NCI-H1417 treated with DMSO at 0.1 percent for 48 hours (cell line): ENCODE measurements at regions not wholly inside any gene's neighbourhood (a gene's known extent, or its start where the extent isn't known, plus 50 kb on each side); places are given as distances from the start of the nearest gene placed in this dataset.

Source experiments
- DNase-seq: peaks from one replicate; lab custom pipeline; 2025; lab: John Stamatoyannopoulos, UW

DNA sequence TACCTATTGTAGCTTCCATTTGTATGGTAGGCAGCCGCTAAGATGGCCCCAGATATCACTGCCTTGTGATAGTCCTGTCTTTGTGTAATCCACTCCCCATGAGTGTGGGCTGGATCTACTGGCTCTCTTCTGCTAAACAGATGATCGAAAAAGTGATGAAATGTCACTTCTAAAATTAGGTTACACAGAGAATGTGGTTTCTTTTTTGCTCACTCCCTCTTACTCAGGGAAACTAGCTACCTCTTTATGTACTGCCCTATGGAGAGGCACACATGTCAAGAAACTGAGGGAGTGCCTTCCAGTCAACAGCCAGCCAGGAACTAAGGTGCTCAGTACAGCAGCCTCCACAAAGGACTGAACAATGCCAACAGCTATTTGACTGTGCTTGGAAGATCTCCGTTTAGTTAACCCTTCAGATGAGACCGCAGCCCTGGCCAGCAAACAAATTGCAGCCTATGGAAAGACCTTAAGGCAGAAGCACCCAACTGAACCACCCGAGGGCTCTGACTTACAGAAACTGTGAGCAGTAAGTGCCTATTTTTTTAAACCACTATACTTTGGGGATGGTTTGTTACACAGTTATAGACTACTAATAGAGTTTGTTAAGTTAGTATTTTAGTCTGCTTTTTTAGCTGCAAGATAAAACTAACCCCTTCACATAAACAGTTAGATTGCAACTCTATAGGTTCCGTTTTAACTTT is 113.2 kb upstream of the MAF start:
- DNase-seq = no peak

DNA sequence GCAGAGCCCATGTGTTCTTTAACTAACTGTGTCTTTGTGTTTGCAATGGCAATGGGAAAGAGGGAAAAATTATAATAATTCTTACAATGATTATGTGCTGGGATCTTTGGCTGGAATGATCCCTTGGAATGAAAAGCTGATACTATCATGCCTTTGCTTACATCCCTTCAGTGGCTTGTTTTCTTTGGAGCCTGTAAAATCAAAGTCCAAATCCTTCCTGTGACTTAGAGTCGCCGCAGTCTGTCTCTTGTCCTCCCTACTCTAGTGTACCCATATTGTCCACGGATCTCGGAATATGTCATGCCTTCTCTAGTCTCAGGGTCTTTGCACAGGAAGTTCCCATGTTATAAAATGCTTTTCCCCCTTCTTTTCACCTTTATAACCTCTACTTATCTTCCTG is 111.7 kb upstream of the MAF start:
- no peak for DNase-seq

DNA sequence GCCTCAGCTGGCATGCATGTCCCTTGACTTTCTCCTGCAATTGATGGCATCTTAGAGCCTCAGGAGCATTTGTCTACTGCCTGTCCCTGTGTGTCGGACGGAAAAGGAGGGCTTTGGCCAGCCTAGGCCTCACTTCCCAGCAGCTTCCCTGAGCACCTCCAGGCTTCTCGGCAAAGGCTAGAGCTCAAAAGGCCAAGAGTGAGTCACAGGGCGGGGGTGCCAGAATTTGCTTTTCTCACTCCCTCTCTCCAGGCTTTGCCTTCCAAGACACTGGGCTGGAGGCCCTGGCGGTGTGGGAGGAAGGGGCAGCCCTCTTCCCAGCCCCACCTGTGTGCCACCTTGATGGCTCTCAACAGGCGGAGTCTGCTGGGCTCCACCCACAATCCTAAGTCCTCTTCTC is 107.3 kb upstream of the MAF start:
- no peak for DNase-seq

DNA sequence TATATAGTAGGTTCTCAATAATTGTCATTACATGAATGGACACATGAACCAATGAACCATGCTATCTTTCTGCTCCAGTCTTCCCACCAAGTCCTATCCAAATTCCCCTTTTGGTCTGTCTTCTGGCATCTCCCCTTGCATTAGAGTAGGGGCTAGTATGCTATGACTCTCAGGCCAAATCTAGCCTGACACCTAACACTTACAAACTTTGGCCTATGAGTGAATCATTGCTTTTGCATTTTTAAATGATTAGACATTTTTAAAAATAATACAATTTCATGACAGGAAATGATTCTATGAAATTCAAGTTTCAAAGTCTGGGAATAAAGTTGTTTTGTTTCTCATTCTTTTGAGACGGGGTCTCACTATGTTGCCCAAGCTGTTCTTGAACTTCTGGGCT is 102.5 kb upstream of the MAF start:
- DNase-seq = no peak

DNA sequence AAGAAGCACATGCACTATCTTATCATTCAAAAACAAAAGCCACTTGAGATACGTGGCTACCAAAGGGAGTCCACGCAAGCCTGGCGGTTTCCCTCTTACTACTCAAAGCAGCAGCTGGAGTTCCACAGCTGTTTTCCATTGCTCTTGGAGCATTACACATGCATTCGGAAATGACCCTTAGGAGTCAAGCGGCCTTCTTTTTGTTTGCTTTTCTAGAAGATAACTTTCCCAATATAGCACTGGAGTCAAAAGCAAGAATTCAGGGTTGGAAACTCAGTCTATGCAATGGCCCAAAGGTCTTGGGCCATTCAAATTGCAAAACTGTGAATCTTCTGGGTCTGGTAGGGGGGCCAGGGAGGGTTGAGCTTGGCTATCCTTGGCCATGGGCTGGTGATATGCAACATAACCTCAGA is 97.8 kb upstream of the MAF start:
- DNase-seq = no peak

DNA sequence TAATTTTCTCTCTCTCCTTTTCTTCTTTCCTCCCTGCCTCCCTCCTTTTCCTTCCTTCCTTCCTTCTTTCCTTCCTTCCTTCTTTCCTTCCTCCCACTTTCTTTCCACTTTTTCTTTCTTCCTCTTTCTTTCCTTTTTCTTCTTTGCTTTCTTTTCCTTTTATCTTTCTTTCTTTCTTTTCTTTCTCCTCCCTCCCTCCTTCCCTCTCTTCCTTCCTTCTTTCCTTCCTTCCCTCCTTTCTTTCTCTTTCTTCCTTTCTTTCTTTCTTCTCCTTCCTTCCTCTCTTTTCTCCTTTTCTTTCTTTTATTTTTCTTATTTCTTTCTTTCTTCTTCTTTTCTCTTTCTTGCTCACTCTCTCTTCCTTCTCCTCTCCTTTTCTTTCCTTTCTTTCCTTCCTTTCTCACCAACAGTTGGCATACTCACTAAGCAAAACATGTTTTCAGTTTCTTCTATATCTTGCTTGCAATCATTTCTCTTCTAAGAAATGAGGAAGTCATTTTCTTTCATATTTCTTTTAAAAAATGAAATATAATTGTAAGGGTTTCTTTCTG is 97.1 kb upstream of the MAF start:
- DNase-seq = no peak

DNA sequence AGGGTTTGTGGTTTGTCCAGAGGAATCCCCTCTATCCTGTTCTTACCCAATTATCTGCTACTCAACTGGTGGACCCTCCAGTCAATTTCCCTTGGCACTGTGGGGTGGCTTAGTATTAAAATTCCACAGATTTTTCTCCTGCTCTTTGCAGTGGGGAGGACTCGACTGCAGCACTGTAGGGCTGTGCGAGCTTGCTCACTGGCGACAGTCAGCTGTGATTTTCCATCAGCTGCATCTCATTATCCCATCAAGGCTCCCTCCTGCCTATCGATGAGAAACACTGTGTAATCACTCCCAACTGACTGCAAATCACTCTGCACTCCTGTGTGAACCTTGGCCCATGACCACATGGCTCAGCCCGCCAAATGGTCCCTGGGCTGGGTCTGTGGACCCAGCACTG is 90.5 kb upstream of the MAF start:
- no peak for DNase-seq

DNA sequence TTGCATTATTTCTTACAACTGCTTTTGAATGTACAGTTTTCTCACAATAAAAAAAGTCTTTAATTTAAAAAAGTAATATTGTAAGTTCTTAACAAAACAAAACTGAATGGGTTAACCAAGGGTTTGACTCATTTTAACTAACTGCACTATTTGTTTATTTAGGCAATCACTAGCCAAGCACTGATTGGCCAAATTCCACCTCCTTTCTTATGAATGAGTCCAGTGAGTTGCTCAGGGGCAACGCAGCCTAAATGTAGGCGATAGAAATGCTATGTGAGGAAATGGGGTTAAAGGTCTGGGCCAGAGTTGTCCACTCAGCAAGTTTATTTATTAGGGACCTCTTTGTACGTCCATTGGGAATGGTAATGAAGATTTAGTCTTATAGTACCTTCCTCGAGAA is 89.6 kb upstream of the MAF start:
- no peak for DNase-seq

DNA sequence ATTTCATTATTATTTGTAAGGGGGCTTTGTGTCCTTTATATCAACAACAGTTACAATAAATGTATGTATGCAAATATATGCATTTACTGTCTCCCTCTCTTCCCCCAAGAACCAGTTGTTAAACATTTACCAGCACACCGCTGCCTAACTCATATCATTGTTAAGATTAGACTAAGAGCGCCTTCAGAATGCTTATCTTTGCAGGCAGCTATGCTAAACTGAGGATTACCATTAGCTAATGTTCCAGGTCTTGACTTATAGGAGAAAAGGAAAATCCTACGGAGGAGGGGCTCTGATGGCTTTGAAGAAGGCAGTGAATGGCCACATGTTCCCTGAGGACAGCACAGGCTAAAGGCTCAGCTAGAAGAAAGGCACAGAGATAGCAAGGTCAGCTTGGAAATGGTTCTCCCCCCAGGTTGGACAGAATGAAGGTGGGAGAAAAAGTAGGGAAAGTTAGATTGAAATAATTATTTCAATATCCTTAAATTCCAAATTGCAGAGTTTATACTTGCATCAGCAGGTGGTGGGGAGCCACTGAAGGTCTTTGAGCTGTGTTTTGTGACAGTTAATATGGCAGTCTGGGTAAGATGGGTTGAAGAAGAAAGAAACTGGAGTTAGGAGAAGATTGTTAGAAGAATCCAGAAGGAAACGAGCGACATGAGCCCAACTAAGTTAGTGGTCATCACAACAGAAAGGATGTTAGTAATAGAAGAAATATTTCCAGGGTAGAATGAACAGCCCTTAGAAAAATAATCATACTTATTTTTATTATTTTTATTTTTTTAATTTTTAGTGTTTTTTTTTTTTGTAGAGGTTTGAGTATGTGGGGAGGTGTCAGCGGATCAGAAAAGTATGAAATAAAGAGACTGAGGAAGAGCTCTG is 87.0 kb upstream of the MAF start:
- DNase-seq = no peak

DNA sequence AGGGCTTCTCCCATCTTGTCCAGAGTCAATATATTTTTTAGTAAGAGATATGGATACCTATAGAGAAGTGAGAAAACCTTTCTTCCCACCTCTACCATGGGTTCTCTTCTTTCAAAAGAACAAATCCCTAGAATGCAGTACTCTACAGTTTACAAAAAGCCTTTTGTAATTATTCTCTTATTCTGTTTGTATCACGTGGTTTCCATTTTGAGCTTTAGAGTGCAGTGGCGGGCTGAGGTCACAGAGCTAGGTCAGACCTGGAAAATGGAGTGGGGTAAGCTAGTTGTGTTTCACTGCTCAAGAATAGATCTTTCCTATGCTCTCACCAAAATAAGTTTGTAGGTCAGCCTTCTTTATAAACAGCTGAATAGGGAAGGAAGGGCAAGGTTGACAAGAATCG is 85.3 kb upstream of the MAF start:
- no peak for DNase-seq

DNA sequence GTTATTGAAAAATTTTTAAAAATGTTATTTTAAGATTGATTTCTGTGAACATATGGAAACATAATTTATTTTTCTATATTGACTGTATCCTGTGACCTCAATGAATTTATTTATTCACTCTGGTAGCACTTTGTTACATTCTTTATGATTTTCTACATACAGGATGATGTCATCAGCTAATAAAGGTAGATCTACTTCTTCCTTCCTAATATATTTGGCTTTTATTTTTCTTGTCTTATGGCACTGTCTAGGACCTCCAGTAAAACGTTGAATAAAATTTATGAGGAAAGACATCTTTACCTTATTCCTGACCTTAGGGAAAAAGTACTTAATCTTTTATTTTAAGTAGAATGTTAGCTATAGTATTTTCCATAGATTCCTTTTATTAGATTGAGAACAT is 78.8 kb upstream of the MAF start:
- DNase-seq = no peak

DNA sequence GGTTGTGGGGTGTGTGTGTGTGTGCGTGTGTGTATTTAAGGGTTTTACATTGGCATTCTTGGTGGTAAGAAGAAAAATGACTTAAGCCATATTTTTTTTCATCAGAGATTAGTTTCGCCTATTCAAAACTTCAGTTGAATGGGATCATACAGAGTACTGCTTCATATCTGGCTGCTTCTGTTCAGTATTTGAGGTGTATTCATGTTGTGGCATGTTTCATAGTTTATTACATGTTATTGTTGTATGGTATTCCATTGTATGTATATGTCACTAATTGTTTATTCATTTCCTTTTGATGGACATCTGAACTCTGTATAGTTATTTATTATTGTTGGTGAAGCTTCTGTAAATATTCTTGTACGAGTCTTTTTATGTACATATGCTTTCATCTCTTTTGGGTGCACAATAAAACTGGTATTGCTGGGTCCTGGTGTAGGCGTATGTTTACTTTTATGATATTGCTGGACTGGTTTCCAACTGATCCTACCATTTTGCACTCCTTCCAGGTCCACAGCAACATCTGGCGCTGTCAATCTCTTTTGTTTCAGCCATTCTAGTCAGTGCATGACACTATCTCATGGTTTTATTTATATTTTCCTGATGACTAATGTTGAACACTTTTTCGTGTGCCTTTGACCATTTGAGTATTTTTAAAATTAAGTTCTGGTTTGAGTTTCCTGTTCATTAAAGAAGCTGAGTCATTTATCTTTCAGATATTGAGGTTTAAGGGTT is 77.4 kb upstream of the MAF start:
- DNase-seq = no peak

DNA sequence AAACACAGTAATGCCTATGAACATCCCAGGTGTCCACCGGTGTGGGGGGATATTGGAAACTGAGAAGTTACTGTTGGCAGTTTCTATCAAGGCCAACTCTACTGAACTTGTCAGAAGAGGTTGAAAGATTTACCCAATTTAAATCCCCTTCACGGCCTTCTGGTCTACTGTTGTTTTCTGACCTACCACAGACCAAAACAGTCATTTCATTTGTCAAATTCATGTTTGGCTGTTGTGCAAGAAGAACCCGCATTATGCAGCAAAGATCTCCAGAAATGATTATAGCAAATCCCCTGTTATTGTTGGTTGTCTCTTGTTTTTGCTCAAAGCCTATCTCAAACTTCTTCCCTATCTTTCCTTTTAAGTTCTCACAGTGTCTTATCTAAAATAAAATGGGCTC is 73.1 kb upstream of the MAF start:
- no peak for DNase-seq

DNA sequence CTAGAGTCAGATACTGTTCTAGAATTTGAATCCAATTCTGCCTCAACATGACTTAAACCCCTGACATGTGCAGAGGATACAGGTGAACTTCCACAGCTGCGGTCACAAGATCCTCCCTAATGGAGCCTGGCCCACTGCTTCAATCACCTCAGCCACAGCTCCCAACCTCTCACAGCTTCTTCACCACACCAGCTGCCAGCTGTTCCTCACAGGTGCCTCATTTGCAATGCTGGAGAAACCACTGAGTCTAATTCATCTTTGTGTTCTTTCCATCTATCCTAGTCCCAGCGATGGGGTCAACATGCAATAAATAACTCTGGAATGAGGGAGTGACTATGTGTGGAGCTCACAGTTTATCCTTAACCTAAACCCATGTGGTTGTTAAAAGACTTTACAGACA is 72.0 kb upstream of the MAF start:
- DNase-seq = no peak

DNA sequence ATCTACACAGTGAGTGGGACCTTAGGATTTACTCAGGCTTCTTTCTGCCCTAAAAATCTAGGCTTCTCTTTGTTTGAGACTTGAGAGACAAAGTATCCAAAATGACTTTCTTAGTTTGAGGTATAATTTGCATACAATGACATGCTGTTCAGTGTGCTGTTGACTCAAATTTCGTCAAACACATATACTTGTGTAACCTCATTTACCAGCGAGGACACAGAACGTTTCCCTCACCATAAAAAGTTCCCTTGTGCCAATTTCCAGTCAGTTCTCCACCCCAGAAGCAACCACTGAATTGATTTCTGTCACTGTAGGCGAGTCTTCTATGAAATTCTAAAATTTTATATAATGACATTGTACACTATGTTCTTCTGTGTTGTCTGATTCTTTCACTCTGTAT is 68.0 kb upstream of the MAF start:
- no peak for DNase-seq

DNA sequence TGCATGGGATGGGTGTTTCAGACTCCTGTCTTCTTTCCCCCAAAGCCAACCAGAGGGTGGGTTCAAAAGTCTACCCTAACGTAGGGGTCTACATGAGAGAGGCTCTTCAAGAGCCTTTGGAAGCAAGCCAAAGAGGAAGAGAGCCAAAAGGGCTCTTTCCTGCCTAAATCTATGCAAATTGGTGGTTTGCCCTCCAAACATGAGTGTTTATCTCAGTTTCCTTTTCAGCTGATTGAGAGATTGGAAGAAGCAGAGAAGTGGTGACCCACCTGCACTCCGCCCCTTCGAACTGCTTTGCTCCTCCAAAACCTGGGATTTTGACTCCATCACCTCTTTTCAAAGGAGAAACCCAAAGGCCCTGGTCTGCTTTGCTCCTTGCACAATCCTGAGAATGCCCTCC is 65.4 kb upstream of the MAF start:
- no peak for DNase-seq

DNA sequence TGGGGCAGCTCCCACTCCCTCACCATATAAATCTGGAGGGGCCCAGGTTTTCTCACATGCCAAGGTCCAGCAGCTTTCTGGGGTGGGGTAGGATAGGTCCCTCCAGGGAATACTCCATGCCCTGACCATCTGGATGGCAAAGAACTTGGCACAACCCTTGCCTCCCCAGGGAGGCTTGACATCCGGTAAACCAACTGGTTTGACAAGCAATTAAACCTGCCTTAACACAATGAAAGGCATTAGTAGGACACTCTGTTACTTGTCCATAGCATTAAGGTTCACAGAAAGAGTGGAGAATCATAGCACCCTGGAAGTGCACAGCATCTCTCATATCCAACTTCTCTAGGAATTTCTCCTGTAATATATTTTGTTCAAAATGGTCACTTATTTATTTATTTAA is 63.9 kb upstream of the MAF start:
- no peak for DNase-seq

DNA sequence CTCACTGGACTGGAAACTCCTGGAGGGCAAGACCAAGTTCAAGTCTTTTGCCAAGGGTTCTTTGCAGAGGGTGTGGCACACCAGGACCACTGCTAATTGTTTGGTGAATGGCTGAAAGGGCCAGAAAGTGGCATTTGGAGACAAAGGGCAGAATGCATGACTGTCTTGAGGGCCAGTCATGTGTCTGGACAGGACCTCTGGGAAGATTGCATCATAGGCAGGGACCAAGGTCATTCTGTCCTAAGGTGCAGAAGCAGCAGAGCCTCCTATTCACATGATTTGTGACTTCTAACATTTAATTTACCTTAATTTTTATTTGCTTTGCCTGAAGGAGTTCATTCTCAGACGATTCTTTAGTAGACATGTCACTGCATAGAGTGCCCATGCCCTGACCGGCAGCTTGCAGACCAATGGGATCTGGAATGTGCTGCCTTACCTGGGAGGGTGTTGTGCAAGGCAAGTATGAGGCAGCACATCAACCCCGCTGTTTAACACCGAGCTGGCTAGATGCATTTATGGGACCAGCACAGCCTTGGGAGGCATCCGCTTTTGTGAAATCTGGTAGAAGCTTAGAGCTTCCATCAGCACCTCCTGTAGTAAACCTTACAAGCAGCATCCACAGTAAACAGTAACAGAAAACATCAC is 62.3 kb upstream of the MAF start:
- DNase-seq = no peak

DNA sequence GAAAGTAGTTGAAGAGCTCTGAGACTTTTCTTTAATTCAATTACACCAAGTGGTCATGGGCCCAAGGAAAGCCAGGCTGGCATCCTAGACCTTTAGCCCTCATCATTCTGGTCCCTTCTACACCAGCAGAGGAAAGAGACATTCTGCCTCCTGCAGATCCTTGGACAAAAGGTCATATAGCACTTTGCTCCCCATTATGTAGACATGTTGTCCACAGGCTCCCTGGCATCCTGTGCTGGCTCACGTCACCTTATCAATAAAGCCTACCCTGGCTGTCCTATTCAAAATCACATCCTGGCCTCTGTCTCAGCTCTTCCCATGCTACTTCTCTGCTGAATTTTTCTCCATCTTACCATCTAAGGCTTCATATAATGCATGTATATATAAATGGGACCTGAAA is 61.6 kb upstream of the MAF start:
- DNase-seq = no peak

DNA sequence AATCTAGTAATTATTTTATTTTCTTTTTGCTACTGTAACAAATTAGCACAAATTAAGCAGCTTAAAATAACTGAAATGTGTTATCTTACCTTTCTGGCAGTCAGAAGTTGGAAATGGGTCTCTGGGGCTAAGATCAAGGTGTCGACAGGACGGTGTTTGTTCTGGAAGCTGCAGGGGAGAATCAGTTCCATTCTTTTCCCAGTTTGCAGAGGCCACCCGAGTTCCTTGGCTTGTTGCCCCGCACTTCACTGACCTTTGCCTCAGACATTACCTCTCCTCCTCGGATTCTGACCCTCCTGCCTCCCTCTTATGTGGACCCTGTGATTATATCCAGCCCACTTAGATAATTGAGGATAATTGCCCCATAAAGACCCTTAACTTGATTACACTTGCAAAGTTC is 61.0 kb upstream of the MAF start:
- no peak for DNase-seq

DNA sequence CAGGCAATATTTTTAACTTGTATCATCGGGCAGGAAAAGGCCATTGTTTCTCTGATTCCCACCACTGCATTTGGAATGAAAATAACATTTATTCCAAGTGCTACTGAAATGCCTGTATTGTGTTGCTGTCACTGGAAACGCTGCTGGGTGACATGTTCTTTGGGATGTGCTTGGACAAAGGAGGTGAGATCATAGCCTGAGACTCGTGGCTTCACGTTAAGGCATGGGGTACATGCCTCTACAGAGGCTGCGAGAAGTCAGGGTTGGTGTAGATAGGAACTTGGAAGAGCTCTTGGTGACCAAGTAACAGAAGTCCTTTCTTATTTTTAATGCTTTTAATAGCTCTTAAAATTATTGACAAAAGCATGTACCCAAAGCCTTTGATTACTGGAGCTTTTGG is 58.8 kb upstream of the MAF start:
- no peak for DNase-seq

DNA sequence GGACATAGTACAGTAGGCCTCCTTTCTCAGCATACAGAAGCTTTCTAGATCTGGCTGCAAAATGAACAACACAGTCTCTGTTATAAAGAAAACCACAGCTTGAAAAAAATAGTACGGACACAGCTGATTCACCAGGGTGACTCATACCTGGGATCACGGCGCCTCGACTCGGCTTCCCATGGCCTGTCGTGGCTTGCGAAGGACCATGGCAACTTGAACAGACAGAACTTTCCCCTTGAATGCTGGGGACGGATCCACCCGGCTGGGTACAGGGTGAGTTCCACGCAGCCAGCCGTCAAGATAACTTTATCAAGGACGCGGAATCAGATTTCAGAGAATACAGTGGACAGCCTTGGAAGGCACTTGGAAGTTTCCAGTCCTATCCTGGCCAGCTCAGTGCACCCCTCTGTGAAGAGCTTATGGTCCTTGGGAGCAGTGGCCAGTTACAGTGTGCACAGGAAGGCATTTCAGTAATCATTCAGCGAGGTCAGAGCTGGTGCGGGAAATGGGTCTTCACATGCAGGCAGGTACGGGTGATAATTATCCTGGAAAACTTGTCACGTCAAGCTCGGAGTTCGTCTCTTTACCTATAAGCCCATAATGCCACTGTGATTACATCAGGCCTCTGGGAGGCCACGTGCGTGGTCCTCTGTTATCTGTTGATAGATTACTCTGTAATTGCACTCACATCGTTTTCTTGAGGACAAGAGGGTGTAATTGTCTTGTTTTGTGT is 57.9 kb upstream of the MAF start:
- DNase-seq = no peak
